Activated B cell treated with CpG ODN at 0.5 μM for 24 hours (primary cell): ENCODE measurements at regions not wholly inside any gene's neighbourhood (a gene's known extent, or its start where the extent isn't known, plus 50 kb on each side); places are given as distances from the start of the nearest gene placed in this dataset.

Experiments
- ATAC-seq: fragments of 200-7000 bp; cut with Tn5 transposase; one replicate; pipeline ENCODE4 v1.10.0; 2021; ENCODE audit warnings: low read depth, mild to moderate bottlenecking, moderate library complexity
- CTCF ChIA-PET: fragments of 350-600 bp; sonication (Branson Sonifier 250); formaldehyde crosslinking; loops from one replicate; lab custom pipeline; 2021; ENCODE audit warnings: antibody characterized with exemption; lab: Charles Lee
- POLR2A ChIA-PET: fragments of 350-600 bp; sonication (Branson Sonifier 250); formaldehyde crosslinking; loops from one replicate; lab custom pipeline; 2021; ENCODE audit warnings: antibody characterized with exemption; lab: Charles Lee
- DNase-seq: peaks from one replicate; pipeline ENCODE4 v3.0.0; 2022
- H3K27ac Mint-ChIP-seq: one replicate; pipeline ENCODE4 v1.8.0; 2020; ENCODE audit warnings: mixed read lengths
- H3K27me3 Mint-ChIP-seq: one replicate; pipeline ENCODE4 v1.8.0; 2021; ENCODE audit warnings: mixed read lengths
- H3K36me3 Mint-ChIP-seq: one replicate; pipeline ENCODE4 v1.8.0; 2021; ENCODE audit warnings: low read depth, mixed read lengths
- H3K4me1 Mint-ChIP-seq: one replicate; pipeline ENCODE4 v1.8.0; 2021; ENCODE audit warnings: mixed read lengths
- H3K4me3 Mint-ChIP-seq: one replicate; pipeline ENCODE4 v1.8.0; 2020; ENCODE audit warnings: mild to moderate bottlenecking, mixed read lengths
- H3K9me3 Mint-ChIP-seq: one replicate; pipeline ENCODE4 v1.8.0; 2020; ENCODE audit warnings: mixed read lengths
- CTCF ChIP-seq: fragments of 200-600 bp; IDR thresholded peaks from one replicate; pipeline ENCODE4 v1.8.0; 2022; ENCODE audit warnings: antibody characterized with exemption, mild to moderate bottlenecking
- intact Hi-C: fragments of 100-400 bp; cut with micrococcal nuclease; formaldehyde crosslinking; loops from one replicate; pipeline ENCODE4 v1.15.1; 2024

- Mint-ChIP-seq H3K4me1 (no peaks in the 10 kb centered on the region), H3K27ac (no peak overlapping the region), H3K9me3 (no peaks in the 10 kb centered on the region), H3K27me3 (no peaks in the 10 kb centered on the region), H3K36me3 (no peaks in the 10 kb centered on the region), H3K4me3 (no peak overlapping the region)
- intact Hi-C loops = no loop called here
- POLR2A ChIA-PET = no interaction called here
- no peak for TF ChIP-seq CTCF
- ATAC-seq (no peak), DNase-seq (no peak)
- CTCF ChIA-PET = no interaction called here
These were observed 229.8 kb upstream of the TEX13C start for GRCh38 chrX:125089761-125090445.

GRCh38 chrX:125093852-125094251, 225.8 kb upstream of the TEX13C start:
- Mint-ChIP-seq H3K9me3 (no peaks in the 10 kb centered on the region), H3K36me3 (no peaks in the 10 kb centered on the region), H3K4me1 (no peaks in the 10 kb centered on the region), H3K27me3 (no peaks in the 10 kb centered on the region), H3K4me3 (no peak overlapping the region), H3K27ac (no peak overlapping the region)
- DNase-seq = no peak
- intact Hi-C loops = no loop called here
- no peak for ATAC-seq
- ChIA-PET CTCF (no interaction called here), POLR2A (no interaction called here)
- no peak for TF ChIP-seq CTCF

GRCh38 chrX:125094901-125095300, 224.8 kb upstream of the TEX13C start:
- no peaks in the 10 kb centered on the region for H3K27me3 Mint-ChIP-seq
- no peaks in the 10 kb centered on the region for H3K9me3 Mint-ChIP-seq
- H3K4me3 Mint-ChIP-seq = no peak overlapping the region
- H3K27ac Mint-ChIP-seq = no peak overlapping the region
- intact Hi-C loops = no loop called here
- CTCF ChIA-PET = no interaction called here
- ATAC-seq = no peak
- no peaks in the 10 kb centered on the region for H3K36me3 Mint-ChIP-seq
- H3K4me1 Mint-ChIP-seq = no peaks in the 10 kb centered on the region
- DNase-seq = no peak
- POLR2A ChIA-PET = no interaction called here
- no peak for TF ChIP-seq CTCF

DNA sequence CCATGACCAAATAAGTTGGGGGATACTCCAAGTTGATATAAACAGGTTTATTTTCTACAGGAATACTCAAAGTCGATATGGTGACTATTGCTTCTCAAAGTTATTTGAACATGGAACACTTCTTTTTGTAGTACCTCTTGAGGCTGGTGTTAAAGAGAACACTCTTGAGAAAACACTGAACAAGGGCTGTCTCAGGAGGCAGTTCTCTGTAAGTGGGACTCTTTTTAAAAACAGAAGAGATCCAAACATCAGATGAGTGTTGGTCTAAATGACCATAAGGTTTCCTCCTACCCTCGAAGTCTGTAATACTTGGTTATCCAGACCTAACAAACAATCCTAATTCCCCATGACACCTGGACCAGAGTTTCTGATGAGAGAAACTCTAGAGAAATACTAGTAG, 223.2 kb upstream of the TEX13C start:
- no peaks in the 10 kb centered on the region for H3K4me1 Mint-ChIP-seq
- intact Hi-C loops = no loop called here
- no peaks in the 10 kb centered on the region for H3K36me3 Mint-ChIP-seq
- no peak for TF ChIP-seq CTCF
- no peaks in the 10 kb centered on the region for H3K27me3 Mint-ChIP-seq
- no peaks in the 10 kb centered on the region for H3K9me3 Mint-ChIP-seq
- ATAC-seq = no peak
- no peak overlapping the region for H3K27ac Mint-ChIP-seq
- ChIA-PET POLR2A (no interaction called here), CTCF (interaction anchor here (0.6 kb wide), 1 partner anchor 280 kb away, joined by 3 read pairs; no protein-coding TSS in a partner anchor)
- H3K4me3 Mint-ChIP-seq = no peak overlapping the region
- no peak for DNase-seq

- no peak overlapping the region for H3K4me3 Mint-ChIP-seq
- H3K27ac Mint-ChIP-seq = no peak overlapping the region
- no peaks in the 10 kb centered on the region for H3K27me3 Mint-ChIP-seq
- TF ChIP-seq CTCF = no peak
- no peaks in the 10 kb centered on the region for H3K36me3 Mint-ChIP-seq
- ChIA-PET POLR2A (no interaction called here), CTCF (no interaction called here)
- no peaks in the 10 kb centered on the region for H3K9me3 Mint-ChIP-seq
- intact Hi-C loops = no loop called here
- no peaks in the 10 kb centered on the region for H3K4me1 Mint-ChIP-seq
- DNase-seq = no peak
- ATAC-seq = no peak
These were observed 222.8 kb upstream of the TEX13C start for GRCh38 chrX:125096870-125097269.
